ENCODE measurements at regions not wholly inside any gene's neighbourhood (a gene's known extent, or its start where the extent isn't known, plus 50 kb on each side); places are given as distances from the start of the nearest gene placed in this dataset.

DNA sequence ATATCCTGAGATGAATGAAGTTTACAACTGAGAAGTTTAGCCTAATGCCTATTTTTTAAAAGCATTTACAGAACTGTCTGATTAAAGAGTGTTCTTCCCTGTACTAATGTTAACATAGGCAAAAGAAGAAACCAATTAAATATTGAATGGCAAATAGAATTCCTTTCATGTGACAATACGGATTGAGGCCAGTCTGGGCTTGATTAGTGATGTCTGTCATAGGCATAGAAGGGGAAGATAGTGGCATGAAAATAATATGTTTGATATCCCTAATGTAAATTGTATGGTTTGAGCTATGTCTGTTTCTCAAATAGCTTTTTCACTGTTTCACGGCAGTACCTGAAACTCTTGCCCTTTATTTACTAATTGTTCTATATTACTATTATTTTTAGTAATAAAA, 443.1 kb upstream of the CLINT1 start:
- Histone ChIP-seq H3K36me3 (ENCODE audit: control insufficient read depth, insufficient read depth, low read length) (no peaks in the 10 kb centered on the region), H3K4me3 (ENCODE audit: low read length) (no peak overlapping the region), H3K9me3 (replicated peaks; ENCODE audit: control insufficient read depth, low read depth, low read length) (no peaks in the 10 kb centered on the region), H3K27me3 (ENCODE audit: control insufficient read depth, insufficient read depth, low read length) (no peaks in the 10 kb centered on the region), H3K4me1 (ENCODE audit: control insufficient read depth, insufficient read depth, low read length) (peaks cover 13% of the 10 kb centered on the region), H3K27ac (ENCODE audit: low read length) (no peak overlapping the region)
- no peak for DNase-seq
- no CpG with 5 or more reads among the region's 2 CpGs for WGBS (ENCODE audit: insufficient coverage)

DNA sequence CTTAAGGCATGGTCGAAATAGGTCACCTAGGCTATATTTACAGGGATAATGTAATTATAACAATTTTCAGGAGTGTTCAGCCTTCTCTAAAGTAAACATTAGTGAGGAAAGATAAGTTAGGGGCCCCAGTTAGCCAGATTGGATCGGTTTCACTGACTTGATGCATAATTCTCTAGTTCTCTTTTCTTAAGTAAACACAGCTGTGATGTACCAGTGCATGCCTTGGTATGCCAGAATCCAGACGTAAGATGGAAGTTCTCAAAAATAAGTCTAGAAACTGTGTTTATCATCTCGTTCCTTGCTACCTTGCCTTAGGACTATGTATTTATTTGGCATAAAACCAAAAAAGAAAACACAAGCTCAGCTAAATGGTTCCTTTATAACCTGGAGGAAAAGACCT, 442.2 kb upstream of the CLINT1 start:
- Histone ChIP-seq H3K27ac (ENCODE audit: low read length) (no peak overlapping the region), H3K36me3 (ENCODE audit: control insufficient read depth, insufficient read depth, low read length) (no peaks in the 10 kb centered on the region), H3K4me3 (ENCODE audit: low read length) (no peak overlapping the region), H3K9me3 (replicated peaks; ENCODE audit: control insufficient read depth, low read depth, low read length) (no peaks in the 10 kb centered on the region), H3K27me3 (ENCODE audit: control insufficient read depth, insufficient read depth, low read length) (no peaks in the 10 kb centered on the region), H3K4me1 (ENCODE audit: control insufficient read depth, insufficient read depth, low read length) (peaks cover 13% of the 10 kb centered on the region)
- WGBS (ENCODE audit: insufficient coverage), result no CpG with 5 or more reads among the region's 4 CpGs
- no peak for DNase-seq

DNA sequence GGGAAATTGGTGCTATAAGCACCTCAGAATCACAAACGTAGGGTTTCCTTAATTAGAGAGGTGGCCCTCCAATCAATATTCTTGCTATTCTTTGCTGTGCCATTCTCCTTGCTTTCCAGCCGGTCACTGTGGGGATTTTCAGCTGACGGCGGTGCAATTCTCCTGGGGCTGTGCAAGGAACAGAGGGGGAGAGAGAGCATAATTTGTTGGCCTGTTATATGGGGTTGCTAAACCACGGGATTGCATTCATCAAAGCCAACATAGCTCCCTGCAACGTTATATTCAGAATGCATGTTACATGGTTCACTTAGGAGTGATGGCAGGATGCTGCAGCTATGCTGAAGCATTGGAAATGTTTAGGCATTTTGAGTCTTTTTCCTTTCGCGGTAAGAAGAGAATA, 441.3 kb upstream of the CLINT1 start:
- Histone ChIP-seq H3K9me3 (replicated peaks; ENCODE audit: control insufficient read depth, low read depth, low read length) (no peaks in the 10 kb centered on the region), H3K4me3 (ENCODE audit: low read length) (no peak overlapping the region), H3K36me3 (ENCODE audit: control insufficient read depth, insufficient read depth, low read length) (no peaks in the 10 kb centered on the region), H3K27ac (ENCODE audit: low read length) (no peak overlapping the region), H3K4me1 (ENCODE audit: control insufficient read depth, insufficient read depth, low read length) (peaks cover 10% of the 10 kb centered on the region), H3K27me3 (ENCODE audit: control insufficient read depth, insufficient read depth, low read length) (no peaks in the 10 kb centered on the region)
- 100% methylated on average over 1 of the region's 8 CpGs for WGBS (ENCODE audit: insufficient coverage)
- DNase-seq, result no peak

DNA sequence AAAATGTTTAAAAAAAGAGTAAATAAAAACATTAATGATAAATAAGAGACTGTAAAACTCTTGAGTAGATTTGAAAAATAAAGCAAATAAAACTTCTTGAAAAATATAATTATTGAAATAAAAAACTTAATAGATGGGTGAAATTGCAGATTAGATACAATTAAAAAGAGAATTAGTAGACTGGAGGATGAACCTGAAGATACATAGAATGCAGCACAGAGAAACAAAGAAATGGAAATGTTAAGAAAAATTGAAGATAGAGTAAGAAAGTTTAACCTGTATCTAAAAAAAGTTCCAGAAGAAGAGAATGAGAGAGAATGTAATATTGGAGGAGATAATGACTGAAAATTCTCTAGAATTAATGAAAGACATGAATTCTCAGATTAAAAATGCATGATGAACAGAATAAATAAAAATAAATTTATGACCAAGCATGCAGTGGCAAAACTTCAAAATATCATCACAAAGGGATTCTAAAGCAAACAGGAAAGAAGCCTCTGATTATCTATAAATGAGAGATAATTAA, 438.1 kb upstream of the CLINT1 start:
- no peaks in the 10 kb centered on the region for H3K27me3 ChIP-seq (ENCODE audit: control insufficient read depth, insufficient read depth, low read length)
- no peak overlapping the region for H3K4me3 ChIP-seq (ENCODE audit: low read length)
- peaks cover 2% of the 10 kb centered on the region for H3K9me3 ChIP-seq (replicated peaks; ENCODE audit: control insufficient read depth, low read depth, low read length)
- H3K27ac ChIP-seq (ENCODE audit: low read length), result no peak overlapping the region
- no peak for DNase-seq
- H3K36me3 ChIP-seq (ENCODE audit: control insufficient read depth, insufficient read depth, low read length), result no peaks in the 10 kb centered on the region
- no peaks in the 10 kb centered on the region for H3K4me1 ChIP-seq (ENCODE audit: control insufficient read depth, insufficient read depth, low read length)

GRCh38 chr5:158294701-158295100, 435.8 kb upstream of the CLINT1 start:
- H3K4me3 ChIP-seq (ENCODE audit: low read length), result no peak overlapping the region
- peaks cover 2% of the 10 kb centered on the region for H3K9me3 ChIP-seq (replicated peaks; ENCODE audit: control insufficient read depth, low read depth, low read length)
- H3K27me3 ChIP-seq (ENCODE audit: control insufficient read depth, insufficient read depth, low read length), result no peaks in the 10 kb centered on the region
- WGBS (ENCODE audit: insufficient coverage), result 45% methylated on average over 2 of the region's 6 CpGs
- no peak for DNase-seq
- no peaks in the 10 kb centered on the region for H3K36me3 ChIP-seq (ENCODE audit: control insufficient read depth, insufficient read depth, low read length)
- H3K4me1 ChIP-seq (ENCODE audit: control insufficient read depth, insufficient read depth, low read length), result peaks cover 2% of the 10 kb centered on the region
- H3K27ac ChIP-seq (ENCODE audit: low read length), result no peak overlapping the region

DNA sequence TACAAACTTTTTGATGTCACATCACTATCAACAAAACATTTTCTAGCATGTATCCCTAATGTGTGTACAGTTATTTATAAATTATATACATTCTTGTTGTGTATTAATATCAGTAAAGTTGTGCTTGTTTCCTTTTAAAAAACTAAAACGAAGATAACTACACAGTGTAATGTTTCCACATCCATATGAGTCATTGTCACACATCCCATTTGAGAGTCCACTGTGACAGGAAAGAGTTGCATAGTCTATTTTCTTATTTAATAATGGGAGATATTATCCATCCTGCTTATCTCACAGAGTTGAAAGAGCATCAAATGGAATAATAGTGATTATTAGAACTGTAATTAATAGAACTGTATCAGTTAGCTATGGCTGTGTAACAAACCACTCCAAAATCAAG, 434.0 kb upstream of the CLINT1 start:
- no peak overlapping the region for H3K27ac ChIP-seq (ENCODE audit: low read length)
- H3K36me3 ChIP-seq (ENCODE audit: control insufficient read depth, insufficient read depth, low read length), result no peaks in the 10 kb centered on the region
- H3K4me3 ChIP-seq (ENCODE audit: low read length), result no peak overlapping the region
- no peaks in the 10 kb centered on the region for H3K27me3 ChIP-seq (ENCODE audit: control insufficient read depth, insufficient read depth, low read length)
- DNase-seq, result no peak
- WGBS (ENCODE audit: insufficient coverage), result no CpG with 5 or more reads among the region's 1 CpG
- peaks cover 7% of the 10 kb centered on the region for H3K4me1 ChIP-seq (ENCODE audit: control insufficient read depth, insufficient read depth, low read length)
- peaks cover 2% of the 10 kb centered on the region for H3K9me3 ChIP-seq (replicated peaks; ENCODE audit: control insufficient read depth, low read depth, low read length)

DNA sequence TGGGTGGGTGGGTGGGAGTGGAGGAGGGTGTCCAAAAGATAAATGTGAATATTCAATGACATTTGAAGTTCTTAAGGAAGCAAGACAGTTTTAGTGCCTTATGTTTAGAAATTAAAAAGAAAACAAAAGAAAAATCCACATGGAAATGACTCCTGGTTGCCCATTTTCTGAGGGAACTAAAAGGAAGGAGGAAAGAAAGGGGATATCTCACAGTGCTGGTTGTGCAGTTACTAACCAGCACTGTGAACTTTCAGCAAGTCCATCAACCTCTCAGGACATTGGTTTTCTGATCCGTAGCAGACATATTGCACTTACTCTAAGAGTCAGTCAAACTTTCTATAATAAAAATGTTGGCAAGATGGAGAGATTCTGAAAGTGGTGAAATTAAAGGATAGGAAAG, 431.0 kb upstream of the CLINT1 start:
- WGBS (ENCODE audit: insufficient coverage), result no CpG with 5 or more reads among the region's 1 CpG
- Histone ChIP-seq H3K9me3 (replicated peaks; ENCODE audit: control insufficient read depth, low read depth, low read length) (peaks cover 2% of the 10 kb centered on the region), H3K4me3 (ENCODE audit: low read length) (no peak overlapping the region), H3K4me1 (ENCODE audit: control insufficient read depth, insufficient read depth, low read length) (peaks cover 11% of the 10 kb centered on the region), H3K27ac (ENCODE audit: low read length) (no peak overlapping the region), H3K36me3 (ENCODE audit: control insufficient read depth, insufficient read depth, low read length) (no peaks in the 10 kb centered on the region), H3K27me3 (ENCODE audit: control insufficient read depth, insufficient read depth, low read length) (no peaks in the 10 kb centered on the region)
- no peak for DNase-seq

DNA sequence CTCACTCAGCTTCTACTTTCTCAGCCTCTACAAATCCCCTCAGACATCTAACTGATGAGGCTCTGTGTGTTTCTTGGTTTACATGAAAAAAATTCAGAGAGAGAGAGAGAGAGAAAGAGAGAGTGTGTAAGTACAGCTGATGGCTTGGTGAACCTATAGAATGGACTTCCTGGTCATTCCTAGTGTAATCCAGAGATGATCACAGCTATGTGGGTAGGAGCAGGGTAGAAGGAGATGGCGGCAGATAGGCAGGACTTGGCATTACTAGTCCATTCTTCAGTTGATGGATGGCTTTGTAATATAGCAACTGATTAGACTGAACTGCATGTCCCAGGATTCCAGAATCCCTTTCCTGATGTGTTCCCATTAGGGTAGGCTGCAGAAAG, 429.3 kb upstream of the CLINT1 start:
- Histone ChIP-seq H3K27me3 (ENCODE audit: control insufficient read depth, insufficient read depth, low read length) (no peaks in the 10 kb centered on the region), H3K4me3 (ENCODE audit: low read length) (no peak overlapping the region), H3K4me1 (ENCODE audit: control insufficient read depth, insufficient read depth, low read length) (peaks cover 11% of the 10 kb centered on the region), H3K27ac (ENCODE audit: low read length) (peak overlapping the region; percentile 65), H3K9me3 (replicated peaks; ENCODE audit: control insufficient read depth, low read depth, low read length) (peaks cover under 1% of the 10 kb centered on the region), H3K36me3 (ENCODE audit: control insufficient read depth, insufficient read depth, low read length) (no peaks in the 10 kb centered on the region)
- no peak for DNase-seq
- 57% methylated on average over 1 of the region's 1 CpG for WGBS (ENCODE audit: insufficient coverage)

DNA sequence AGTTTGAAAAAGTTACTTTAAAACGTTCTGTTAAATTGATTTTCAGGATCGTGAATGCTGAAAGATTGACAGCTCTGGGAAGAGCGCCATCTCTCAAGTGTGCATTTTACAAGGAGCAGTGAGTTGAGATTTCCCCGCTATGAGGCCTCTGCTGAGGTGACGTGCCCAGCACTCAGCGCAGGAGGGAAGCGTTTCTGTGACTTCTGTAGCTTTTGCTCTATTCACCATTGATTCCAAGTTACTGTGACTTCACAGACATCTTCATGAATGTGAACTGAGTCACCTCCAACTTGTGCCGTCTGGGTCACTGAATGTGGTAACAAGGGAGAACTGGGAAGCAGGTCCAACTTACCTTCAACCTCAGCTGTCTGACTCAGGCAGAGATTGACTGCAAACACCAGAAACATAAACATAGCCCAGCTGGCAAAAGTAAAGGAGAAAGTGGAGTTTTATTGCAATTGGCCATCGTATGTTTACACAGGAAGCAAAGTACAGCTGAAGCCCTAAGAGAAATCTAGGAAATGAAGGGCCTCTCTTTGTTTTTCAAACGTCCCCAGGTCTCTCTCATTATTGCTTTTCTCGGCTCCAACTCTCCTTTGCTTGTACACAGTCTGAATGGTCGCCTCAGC, 428.8 kb upstream of the CLINT1 start:
- no peak overlapping the region for H3K4me3 ChIP-seq (ENCODE audit: low read length)
- no peaks in the 10 kb centered on the region for H3K36me3 ChIP-seq (ENCODE audit: control insufficient read depth, insufficient read depth, low read length)
- H3K27me3 ChIP-seq (ENCODE audit: control insufficient read depth, insufficient read depth, low read length), result no peaks in the 10 kb centered on the region
- peak; percentile 90 for DNase-seq
- no peaks in the 10 kb centered on the region for H3K9me3 ChIP-seq (replicated peaks; ENCODE audit: control insufficient read depth, low read depth, low read length)
- peak overlapping the region; percentile 65 for H3K27ac ChIP-seq (ENCODE audit: low read length)
- 24% methylated on average over 5 of the region's 12 CpGs for WGBS (ENCODE audit: insufficient coverage)
- H3K4me1 ChIP-seq (ENCODE audit: control insufficient read depth, insufficient read depth, low read length), result peaks cover 11% of the 10 kb centered on the region

DNA sequence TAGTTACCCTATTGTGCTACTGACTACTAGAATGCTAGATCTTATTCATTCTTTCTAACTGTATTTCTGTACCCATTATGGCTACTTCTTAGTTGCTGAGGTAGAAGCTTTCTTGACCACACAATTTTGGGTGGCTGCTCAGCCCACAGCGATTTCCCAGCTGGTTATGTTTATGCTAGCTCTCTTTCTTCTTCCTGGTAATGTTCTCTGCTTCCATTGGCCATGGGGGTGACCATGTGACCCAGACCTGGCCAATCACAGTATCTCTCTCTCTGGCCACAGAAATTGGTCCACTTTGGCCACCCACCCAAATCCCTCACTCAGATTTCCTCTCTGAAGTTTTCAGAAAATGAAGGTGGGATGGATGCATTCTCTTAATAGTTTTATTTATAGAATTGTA, 427.9 kb upstream of the CLINT1 start:
- Histone ChIP-seq H3K4me1 (ENCODE audit: control insufficient read depth, insufficient read depth, low read length) (peaks cover 11% of the 10 kb centered on the region), H3K4me3 (ENCODE audit: low read length) (no peak overlapping the region), H3K27me3 (ENCODE audit: control insufficient read depth, insufficient read depth, low read length) (no peaks in the 10 kb centered on the region), H3K9me3 (replicated peaks; ENCODE audit: control insufficient read depth, low read depth, low read length) (no peaks in the 10 kb centered on the region), H3K27ac (ENCODE audit: low read length) (no peak overlapping the region), H3K36me3 (ENCODE audit: control insufficient read depth, insufficient read depth, low read length) (no peaks in the 10 kb centered on the region)
- 100% methylated on average over 1 of the region's 1 CpG for WGBS (ENCODE audit: insufficient coverage)
- no peak for DNase-seq

DNA sequence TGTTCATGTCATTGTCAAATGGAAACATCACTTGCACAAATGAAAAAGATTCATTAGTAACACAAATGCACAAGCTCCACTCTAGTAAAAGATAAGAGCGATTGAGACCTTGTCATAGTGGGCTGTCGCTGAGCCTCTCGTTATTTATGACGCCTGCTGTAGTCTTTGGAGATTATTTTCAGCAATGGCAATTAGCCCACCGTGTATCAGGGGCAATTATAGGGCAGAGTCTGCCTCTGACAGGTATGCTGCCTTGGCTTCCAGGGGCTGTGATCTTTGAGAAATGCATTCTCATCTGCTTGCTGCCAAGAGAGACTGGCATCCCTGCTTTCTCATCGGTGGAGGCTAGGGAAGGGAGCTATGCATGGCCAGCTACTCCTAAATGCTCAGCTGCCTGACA, 426.8 kb upstream of the CLINT1 start:
- peaks cover 11% of the 10 kb centered on the region for H3K4me1 ChIP-seq (ENCODE audit: control insufficient read depth, insufficient read depth, low read length)
- no peaks in the 10 kb centered on the region for H3K36me3 ChIP-seq (ENCODE audit: control insufficient read depth, insufficient read depth, low read length)
- no peak overlapping the region for H3K4me3 ChIP-seq (ENCODE audit: low read length)
- no peak overlapping the region for H3K27ac ChIP-seq (ENCODE audit: low read length)
- H3K9me3 ChIP-seq (replicated peaks; ENCODE audit: control insufficient read depth, low read depth, low read length), result no peaks in the 10 kb centered on the region
- 60% methylated on average over 5 of the region's 6 CpGs for WGBS (ENCODE audit: insufficient coverage)
- DNase-seq, result no peak
- no peaks in the 10 kb centered on the region for H3K27me3 ChIP-seq (ENCODE audit: control insufficient read depth, insufficient read depth, low read length)

All from muscle of leg (tissue), 3 donors.